GM12891 (cell line): ENCODE measurements at regions not wholly inside any gene's neighbourhood (a gene's known extent, or its start where the extent isn't known, plus 50 kb on each side); places are given as distances from the start of the nearest gene placed in this dataset.
"Not testable (repeated sequence)": the region's sequence is repeated elsewhere in the genome, so short reads cannot be mapped to it uniquely, and the experiment has no call there.

ENCODE experiments used
- POLR2A ChIP-seq: IDR thresholded peaks from 2 replicates; pipeline ENCODE4 v1.6.1; 2011; ENCODE audit warnings: low read depth, low read length, control low read depth
- POLR2AphosphoS5 ChIP-seq: IDR thresholded peaks from 2 replicates; pipeline ENCODE4 v1.6.1; 2011; ENCODE audit warnings: low read depth, low read length, control low read depth
- POU2F2 ChIP-seq: IDR thresholded peaks from 2 replicates; pipeline ENCODE4 v1.6.1; 2011; ENCODE audit warnings: low read depth, mild to moderate bottlenecking, control low read depth, low read length, moderate library complexity
- TAF1 ChIP-seq: IDR thresholded peaks from 2 replicates; pipeline ENCODE4 v1.6.1; 2011; ENCODE audit warnings: low read depth, low read length, control low read depth

DNA sequence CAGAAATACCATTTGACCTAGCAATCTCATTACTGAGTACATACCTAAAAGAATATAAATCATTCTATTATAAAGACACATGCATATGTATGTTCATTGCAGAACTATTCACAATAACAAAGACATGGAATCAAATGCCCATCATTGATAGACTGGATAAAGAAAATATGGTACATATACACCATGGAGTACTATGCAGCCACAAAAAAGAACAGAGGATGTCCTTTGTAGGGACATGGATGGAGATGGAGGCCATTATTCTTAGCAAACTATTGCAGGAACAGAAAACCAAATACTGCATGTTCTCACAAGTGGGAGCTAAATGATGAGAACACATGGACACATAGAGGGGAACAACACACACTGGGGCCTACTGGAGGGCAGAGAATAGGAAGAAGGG is 124.5 kb upstream of the GOT2 start:
- not testable (repeated sequence) for TF ChIP-seq POU2F2, POLR2AphosphoS5, POLR2A, TAF1
